ENCODE measurements at regions not wholly inside any gene's neighbourhood (a gene's known extent, or its start where the extent isn't known, plus 50 kb on each side); places are given as distances from the start of the nearest gene placed in this dataset.

GRCh38 chr4:11715753-11716521 is 287.2 kb upstream of the HS3ST1 start:
- Mint-ChIP-seq H3K27ac (no peak overlapping the region), H3K4me1 (ENCODE audit: low read depth in 2 of 2) (no peaks in the 10 kb centered on the region), H3K36me3 (no peaks in the 10 kb centered on the region), H3K9me3 (peaks cover 2% of the 10 kb centered on the region), H3K4me3 (no peak overlapping the region), H3K27me3 (no peaks in the 10 kb centered on the region)
- DNase-seq (ENCODE audit: low spot score) (no peak), ATAC-seq (no peak)

- H3K4me1 Mint-ChIP-seq (ENCODE audit: low read depth in 2 of 2): no peaks in the 10 kb centered on the region
Observed at GRCh38 chr4:11710453-11711093, 281.9 kb upstream of the HS3ST1 start.

GRCh38 chr4:11704186-11704830 is 275.6 kb upstream of the HS3ST1 start:
- Mint-ChIP-seq H3K4me1 (ENCODE audit: low read depth in 2 of 2) (no peaks in the 10 kb centered on the region), H3K27ac (no peak overlapping the region), H3K9me3 (no peaks in the 10 kb centered on the region), H3K4me3 (no peak overlapping the region), H3K36me3 (no peaks in the 10 kb centered on the region), H3K27me3 (no peaks in the 10 kb centered on the region)
- DNase-seq (ENCODE audit: low spot score): no peak
- no peak for ATAC-seq

More at GRCh38 chr4:11710453-11711093, 281.9 kb upstream of the HS3ST1 start:
- Mint-ChIP-seq H3K27me3 (no peaks in the 10 kb centered on the region), H3K4me3 (no peak overlapping the region), H3K36me3 (no peaks in the 10 kb centered on the region), H3K27ac (no peak overlapping the region), H3K9me3 (peaks cover 7% of the 10 kb centered on the region)
- no peak for ATAC-seq
- no peak for DNase-seq (ENCODE audit: low spot score)

- H3K9me3 Mint-ChIP-seq: no peaks in the 10 kb centered on the region
- ATAC-seq (no peak), DNase-seq (ENCODE audit: low spot score) (no peak)
- H3K36me3 Mint-ChIP-seq: no peaks in the 10 kb centered on the region
- H3K27me3 Mint-ChIP-seq: no peaks in the 10 kb centered on the region
- H3K27ac Mint-ChIP-seq: no peak overlapping the region
- H3K4me3 Mint-ChIP-seq: no peak overlapping the region
- no peaks in the 10 kb centered on the region for H3K4me1 Mint-ChIP-seq (ENCODE audit: low read depth in 2 of 2)
Observed at GRCh38 chr4:11702886-11703557, 274.3 kb upstream of the HS3ST1 start.

GRCh38 chr4:11701966-11702725 is 273.5 kb upstream of the HS3ST1 start:
- ATAC-seq (no peak), DNase-seq (ENCODE audit: low spot score) (no peak)
- Mint-ChIP-seq H3K36me3 (no peaks in the 10 kb centered on the region), H3K27ac (no peak overlapping the region), H3K27me3 (no peaks in the 10 kb centered on the region), H3K9me3 (no peaks in the 10 kb centered on the region), H3K4me1 (ENCODE audit: low read depth in 2 of 2) (no peaks in the 10 kb centered on the region), H3K4me3 (no peak overlapping the region)

GRCh38 chr4:11700751-11701226 is 272.1 kb upstream of the HS3ST1 start:
- H3K4me3 Mint-ChIP-seq: no peak overlapping the region
- H3K27ac Mint-ChIP-seq: no peak overlapping the region
- H3K9me3 Mint-ChIP-seq: no peaks in the 10 kb centered on the region
- DNase-seq (ENCODE audit: low spot score): no peak
- no peaks in the 10 kb centered on the region for H3K4me1 Mint-ChIP-seq (ENCODE audit: low read depth in 2 of 2)
- no peak for ATAC-seq
- H3K36me3 Mint-ChIP-seq: no peaks in the 10 kb centered on the region
- H3K27me3 Mint-ChIP-seq: no peaks in the 10 kb centered on the region

GRCh38 chr4:11698846-11699590 is 270.3 kb upstream of the HS3ST1 start:
- Mint-ChIP-seq H3K9me3 (no peaks in the 10 kb centered on the region), H3K27me3 (no peaks in the 10 kb centered on the region), H3K36me3 (peaks cover 3% of the 10 kb centered on the region), H3K4me1 (ENCODE audit: low read depth in 2 of 2) (no peaks in the 10 kb centered on the region), H3K27ac (no peak overlapping the region), H3K4me3 (no peak overlapping the region)
- ATAC-seq: no peak
- DNase-seq (ENCODE audit: low spot score): no peak

GRCh38 chr4:11698033-11698432 is 269.3 kb upstream of the HS3ST1 start:
- no peak overlapping the region for H3K4me3 Mint-ChIP-seq
- peaks cover 9% of the 10 kb centered on the region for H3K36me3 Mint-ChIP-seq
- H3K4me1 Mint-ChIP-seq (ENCODE audit: low read depth in 2 of 2): no peaks in the 10 kb centered on the region
- peaks cover 3% of the 10 kb centered on the region for H3K9me3 Mint-ChIP-seq
- ATAC-seq (no peak), DNase-seq (ENCODE audit: low spot score) (no peak)
- H3K27me3 Mint-ChIP-seq: no peaks in the 10 kb centered on the region
- H3K27ac Mint-ChIP-seq: no peak overlapping the region

GRCh38 chr4:11693693-11694092 is 265.0 kb upstream of the HS3ST1 start:
- DNase-seq (ENCODE audit: low spot score): no peak
- Mint-ChIP-seq H3K4me1 (ENCODE audit: low read depth in 2 of 2) (no peaks in the 10 kb centered on the region), H3K27me3 (no peaks in the 10 kb centered on the region), H3K27ac (no peak overlapping the region), H3K36me3 (peaks cover 9% of the 10 kb centered on the region), H3K9me3 (peaks cover 6% of the 10 kb centered on the region), H3K4me3 (no peak overlapping the region)
- ATAC-seq: no peak

GRCh38 chr4:11691236-11691635 is 262.5 kb upstream of the HS3ST1 start:
- no peaks in the 10 kb centered on the region for H3K27me3 Mint-ChIP-seq
- no peak overlapping the region for H3K27ac Mint-ChIP-seq
- peaks cover 6% of the 10 kb centered on the region for H3K9me3 Mint-ChIP-seq
- peaks cover 9% of the 10 kb centered on the region for H3K36me3 Mint-ChIP-seq
- no peaks in the 10 kb centered on the region for H3K4me1 Mint-ChIP-seq (ENCODE audit: low read depth in 2 of 2)
- H3K4me3 Mint-ChIP-seq: no peak overlapping the region
- DNase-seq (ENCODE audit: low spot score) (no peak), ATAC-seq (no peak)

GRCh38 chr4:11687727-11688126 is 259.0 kb upstream of the HS3ST1 start:
- H3K36me3 Mint-ChIP-seq: no peaks in the 10 kb centered on the region
- H3K4me1 Mint-ChIP-seq (ENCODE audit: low read depth in 2 of 2): no peaks in the 10 kb centered on the region
- peaks cover 0 to 2% of the 10 kb centered on the region in 2 donors for H3K27me3 Mint-ChIP-seq
- no peak overlapping the region for H3K27ac Mint-ChIP-seq
- peaks cover 4% of the 10 kb centered on the region for H3K9me3 Mint-ChIP-seq
- DNase-seq (ENCODE audit: low spot score): no peak
- H3K4me3 Mint-ChIP-seq: no peak overlapping the region
- no peak for ATAC-seq

- no peak for DNase-seq (ENCODE audit: low spot score)
- Mint-ChIP-seq H3K27ac (no peak overlapping the region), H3K9me3 (peaks cover 3% of the 10 kb centered on the region), H3K4me1 (ENCODE audit: low read depth in 2 of 2) (no peaks in the 10 kb centered on the region), H3K4me3 (no peak overlapping the region), H3K27me3 (peaks cover 0 to 2% of the 10 kb centered on the region in 2 donors), H3K36me3 (no peaks in the 10 kb centered on the region)
- ATAC-seq: no peak
Observed at GRCh38 chr4:11685481-11685880, 256.8 kb upstream of the HS3ST1 start.
